GM19023 (cell line): ENCODE measurements at regions not wholly inside any gene's neighbourhood (a gene's known extent, or its start where the extent isn't known, plus 50 kb on each side); places are given as distances from the start of the nearest gene placed in this dataset.

ENCODE experiments used
- ATAC-seq: cut with Tn5 transposase; IDR thresholded peaks from one replicate; pipeline ENCODE4 v1.9.1; 2021; ENCODE audit warnings: mild to moderate bottlenecking, moderate library complexity; ENCODE audit not compliant: unreplicated experiment

DNA sequence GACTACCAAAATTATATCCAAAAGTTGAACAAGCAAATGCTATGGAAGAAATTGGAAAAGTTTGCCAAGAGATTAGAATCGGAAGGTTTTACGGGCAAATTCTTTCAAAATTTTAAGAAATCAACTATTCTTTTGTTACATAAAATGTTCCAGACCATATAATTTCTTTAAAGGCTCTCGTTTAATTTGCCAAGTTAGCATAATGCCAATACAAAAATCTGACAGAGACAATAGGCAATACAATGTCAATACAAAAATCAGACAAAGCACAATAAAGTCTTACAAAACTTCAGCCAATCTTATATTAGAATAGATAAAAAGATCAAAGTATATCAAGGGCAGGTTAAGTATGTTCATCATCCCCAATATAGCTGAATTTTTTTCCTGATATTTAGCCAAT lies 224.2 kb downstream of the BCL11A start:
- ATAC-seq, result no peak

DNA sequence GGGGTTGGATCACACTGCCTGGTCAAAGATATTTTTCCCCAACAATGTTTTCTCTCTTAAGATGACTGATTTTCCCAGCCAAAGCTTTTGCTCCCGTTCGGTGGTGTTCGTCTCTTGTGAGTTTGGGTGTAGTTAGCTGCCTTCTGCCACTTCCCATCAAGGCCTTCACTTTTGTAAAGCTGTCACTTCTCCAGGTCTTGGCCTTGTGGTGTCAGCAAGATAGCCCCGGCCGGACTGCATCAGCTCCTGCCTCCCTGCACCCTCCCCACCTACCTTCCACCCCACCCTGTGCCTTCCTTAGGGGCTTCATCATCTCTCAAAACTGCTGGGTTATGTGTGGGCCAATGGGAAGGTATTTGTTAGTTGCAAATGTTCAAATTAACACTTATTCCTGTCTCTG lies 228.9 kb downstream of the BCL11A start:
- no peak for ATAC-seq

DNA sequence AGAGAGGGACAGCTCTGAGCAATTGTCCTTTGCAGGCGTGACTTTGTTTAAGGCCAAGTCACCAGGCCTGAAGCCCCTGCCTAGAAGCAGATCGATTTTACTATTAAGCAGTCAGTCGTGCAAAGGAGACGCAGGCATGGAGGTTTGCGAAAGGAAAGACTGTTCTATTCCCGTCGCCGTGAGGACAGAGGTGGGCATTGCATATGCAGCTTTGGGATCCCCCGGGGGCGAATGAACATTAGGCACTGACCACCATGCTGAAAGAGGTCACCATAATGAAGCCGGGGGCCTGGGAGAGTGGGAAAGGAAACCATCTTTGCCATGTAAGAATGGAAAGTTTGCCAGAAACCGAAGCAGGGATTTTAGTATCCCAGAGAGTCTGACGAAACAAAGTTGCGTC lies 231.6 kb downstream of the BCL11A start:
- ATAC-seq, result no peak

- no peak for ATAC-seq
These were observed 232.7 kb downstream of the BCL11A start for GRCh38 chr2:60320724-60321123.

- ATAC-seq, result no peak
These were observed 234.4 kb downstream of the BCL11A start for GRCh38 chr2:60319031-60319547.

- ATAC-seq, result no peak
These were observed 234.9 kb downstream of the BCL11A start for GRCh38 chr2:60318544-60318943.

- peak; percentile 76 for ATAC-seq
These were observed 235.6 kb downstream of the BCL11A start for GRCh38 chr2:60317844-60318243.

DNA sequence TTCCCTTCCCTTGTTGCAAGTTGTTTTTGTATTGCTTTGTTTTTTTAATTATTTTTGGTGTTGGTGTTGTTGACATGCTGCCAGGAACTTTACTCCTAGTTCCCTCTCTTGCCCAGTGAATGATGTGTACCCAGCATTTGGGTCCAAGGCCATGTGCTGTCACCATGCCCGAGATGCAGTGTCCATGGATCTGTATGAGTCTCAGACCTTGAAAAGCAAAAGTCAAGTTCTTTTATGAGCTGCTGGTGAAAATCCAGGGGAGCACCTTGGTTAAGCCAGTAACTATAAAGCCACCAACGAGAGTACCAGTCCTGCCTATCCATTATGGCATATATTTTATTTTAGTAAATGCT lies 236.4 kb downstream of the BCL11A start:
- ATAC-seq, result no peak

DNA sequence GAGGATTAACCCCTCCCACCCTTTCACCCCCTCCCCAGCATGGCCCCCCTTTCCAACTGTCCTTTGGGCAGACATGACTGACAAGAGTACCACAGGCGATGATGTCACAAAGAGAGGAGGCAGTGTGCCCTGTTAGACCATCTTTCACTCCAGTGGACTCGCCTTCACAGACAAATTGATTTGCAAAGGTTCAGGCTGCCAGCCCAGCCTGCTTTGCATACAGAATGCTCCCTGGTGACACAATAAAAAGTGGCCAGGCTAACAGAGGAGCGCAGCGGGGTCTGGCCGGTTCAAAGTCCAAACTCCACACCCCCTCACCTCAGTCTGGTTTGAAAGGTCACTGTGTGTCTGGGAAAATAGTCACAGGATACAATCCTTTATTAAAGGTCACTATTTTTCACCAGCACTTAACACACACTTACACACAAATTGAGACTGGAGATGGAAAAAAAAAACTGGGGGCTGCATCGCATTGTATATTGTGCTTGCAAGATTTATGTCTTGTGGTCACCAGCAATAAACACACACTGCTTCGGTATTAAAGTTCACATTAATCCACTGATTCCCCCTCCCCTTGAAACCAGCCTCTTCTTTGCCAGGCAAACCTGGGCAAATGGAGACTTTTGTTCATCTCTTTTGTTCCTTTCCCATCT lies 236.9 kb downstream of the BCL11A start:
- no peak for ATAC-seq

- ATAC-seq, result peak; percentile 25
These were observed 239.8 kb downstream of the BCL11A start for GRCh38 chr2:60313470-60314172.

DNA sequence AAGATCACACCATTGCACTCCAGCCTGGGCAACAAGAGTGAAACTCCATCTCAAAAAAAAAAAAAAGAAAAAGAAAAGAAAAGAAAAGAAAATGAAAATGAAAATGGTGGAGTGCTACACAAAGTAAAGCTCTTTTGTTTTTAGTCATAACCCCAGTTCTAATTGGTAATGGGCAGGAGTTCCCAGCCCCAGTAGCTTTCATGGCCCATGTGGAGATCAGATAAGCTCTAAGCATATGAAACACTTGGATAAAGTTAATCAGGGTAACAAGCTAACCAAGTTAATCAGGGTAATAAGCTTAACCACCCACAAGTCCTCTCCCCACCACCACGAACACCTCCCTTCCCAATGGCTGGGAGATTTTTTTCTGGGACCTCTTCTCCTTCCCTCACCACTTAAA lies 240.8 kb downstream of the BCL11A start:
- peak; percentile 53 for ATAC-seq

DNA sequence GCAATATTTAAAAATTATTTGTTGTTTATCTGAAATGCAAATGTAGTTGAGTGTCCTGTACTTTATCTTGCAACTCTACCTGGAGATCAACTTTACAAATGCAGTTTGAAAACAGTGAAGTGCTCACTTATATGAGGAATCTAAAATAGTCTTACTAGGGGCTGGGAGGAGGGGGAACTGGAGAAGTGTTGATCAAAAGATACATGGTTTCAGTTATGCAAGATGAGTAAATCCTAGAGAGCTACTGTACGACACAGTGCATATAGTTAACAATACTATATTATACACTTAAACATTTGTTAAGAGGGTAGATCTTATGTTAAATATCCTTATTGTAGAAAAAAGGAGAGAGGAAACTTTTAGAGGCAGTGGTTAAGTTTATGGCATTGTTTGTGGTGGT lies 241.9 kb downstream of the BCL11A start:
- ATAC-seq, result peak; percentile 37

GRCh38 chr2:60309941-60310660 lies 243.4 kb downstream of the BCL11A start:
- no peak for ATAC-seq

DNA sequence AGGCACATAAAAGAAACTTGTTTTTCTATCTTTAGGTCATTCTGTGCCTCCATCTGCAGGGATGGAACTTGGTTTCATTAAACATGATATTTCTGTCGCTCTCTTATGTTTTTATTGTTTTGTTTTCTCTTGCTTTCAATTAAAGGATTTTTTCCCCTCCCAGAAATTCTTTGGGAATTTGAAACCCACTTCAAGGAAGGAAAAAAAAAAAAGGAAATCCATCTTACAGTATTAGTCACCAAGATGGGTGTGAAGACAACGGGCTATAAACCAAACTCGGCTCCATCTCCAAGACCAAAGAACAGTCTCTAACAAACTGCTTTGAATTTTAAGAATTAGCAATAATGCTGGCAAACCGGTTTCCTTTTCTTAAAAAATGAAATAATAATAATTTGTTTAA lies 244.1 kb downstream of the BCL11A start:
- no peak for ATAC-seq

- no peak for ATAC-seq
These were observed 247.1 kb downstream of the BCL11A start for GRCh38 chr2:60306267-60306861.

DNA sequence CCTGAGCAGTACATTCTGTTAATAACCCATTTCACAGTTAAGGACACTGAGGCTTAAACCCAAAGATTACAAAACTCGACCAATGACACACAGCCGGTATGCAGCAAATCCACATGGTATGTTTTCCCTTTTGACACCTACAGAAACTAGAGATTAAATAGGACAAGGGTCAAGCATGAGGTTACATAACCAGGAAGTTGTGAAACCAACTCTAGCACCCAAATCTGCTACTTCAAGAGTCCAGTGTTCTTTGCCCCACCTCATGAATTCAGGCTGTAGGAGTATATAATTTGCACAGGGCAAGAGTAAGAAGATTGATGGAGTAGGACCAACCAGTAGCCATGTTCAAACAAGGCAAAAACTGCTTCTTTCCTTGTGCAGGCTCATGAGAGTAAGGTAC lies 249.8 kb downstream of the BCL11A start:
- ATAC-seq, result no peak

- no peak for ATAC-seq
These were observed 250.9 kb downstream of the BCL11A start for GRCh38 chr2:60302377-60303126.

DNA sequence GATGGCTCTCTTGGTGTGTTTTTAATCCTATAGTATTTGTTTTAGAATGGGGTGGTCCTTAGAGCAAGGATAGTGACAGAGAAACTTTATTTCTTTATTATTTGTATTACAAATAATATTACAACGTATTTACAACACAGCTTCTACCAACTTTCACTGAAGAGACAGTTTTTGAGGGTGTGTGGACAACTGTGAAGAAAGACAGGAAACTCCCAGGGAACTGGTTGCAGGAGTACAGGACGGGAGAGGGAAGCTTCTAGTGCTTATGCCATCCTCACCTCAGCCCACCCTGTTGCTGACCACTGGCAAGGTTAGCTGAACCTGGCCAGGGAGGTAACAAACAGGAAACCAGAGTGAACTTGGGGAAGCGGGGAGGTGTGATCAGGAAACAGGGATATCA lies 251.7 kb downstream of the BCL11A start:
- no peak for ATAC-seq

- ATAC-seq, result no peak
These were observed 254.3 kb downstream of the BCL11A start for GRCh38 chr2:60299179-60299578.

DNA sequence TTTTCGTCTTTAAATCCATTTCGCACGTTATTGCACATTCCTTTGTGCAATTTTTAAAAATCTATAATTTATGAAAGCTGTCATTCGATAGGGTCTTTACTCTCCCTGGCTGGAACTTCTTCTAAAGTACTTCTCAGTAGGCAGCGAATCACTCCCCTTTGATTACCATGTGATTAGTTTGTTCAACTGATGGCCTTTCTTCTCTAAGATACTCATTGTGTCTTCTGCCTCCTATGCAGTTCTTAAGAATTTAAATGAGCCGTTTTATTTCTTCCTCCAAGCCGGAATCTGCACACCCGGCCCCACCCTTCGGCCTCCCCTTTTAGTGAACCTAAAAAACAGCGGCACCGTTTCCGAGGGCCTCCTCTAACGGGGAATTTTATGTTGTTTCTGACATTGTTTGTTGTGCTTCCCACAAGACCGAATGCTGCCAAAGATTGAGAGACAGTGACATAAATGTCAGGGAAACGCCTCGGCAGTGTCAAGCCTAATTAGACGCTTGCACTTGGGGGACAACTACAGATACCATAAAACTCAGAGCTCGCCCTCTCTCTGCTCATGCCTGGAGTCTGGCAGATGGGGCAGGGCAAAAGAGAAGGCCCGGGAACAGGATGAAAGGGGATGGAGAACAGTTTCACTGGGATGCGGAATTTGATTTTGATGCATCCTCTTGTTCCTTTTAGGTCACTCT lies 255.3 kb downstream of the BCL11A start:
- no peak for ATAC-seq
